Stimulated activated CD4-positive, alpha-beta T cell treated with anti-CD3 and anti-CD28 coated beads, Interleukin-15, amount 100 ng/mL, for 24 hours (primary cell): ENCODE measurements at regions not wholly inside any gene's neighbourhood (a gene's known extent, or its start where the extent isn't known, plus 50 kb on each side); places are given as distances from the start of the nearest gene placed in this dataset.
A peak's percentile ranks its signal among the peaks of the same experiment; 100 is the strongest.
"Not testable (repeated sequence)": the region's sequence is repeated elsewhere in the genome, so short reads cannot be mapped to it uniquely, and the experiment has no call there.

ENCODE experiments used
- DNase-seq: peaks from one replicate; pipeline ENCODE4 v3.0.0-alpha.2; 2020

DNA sequence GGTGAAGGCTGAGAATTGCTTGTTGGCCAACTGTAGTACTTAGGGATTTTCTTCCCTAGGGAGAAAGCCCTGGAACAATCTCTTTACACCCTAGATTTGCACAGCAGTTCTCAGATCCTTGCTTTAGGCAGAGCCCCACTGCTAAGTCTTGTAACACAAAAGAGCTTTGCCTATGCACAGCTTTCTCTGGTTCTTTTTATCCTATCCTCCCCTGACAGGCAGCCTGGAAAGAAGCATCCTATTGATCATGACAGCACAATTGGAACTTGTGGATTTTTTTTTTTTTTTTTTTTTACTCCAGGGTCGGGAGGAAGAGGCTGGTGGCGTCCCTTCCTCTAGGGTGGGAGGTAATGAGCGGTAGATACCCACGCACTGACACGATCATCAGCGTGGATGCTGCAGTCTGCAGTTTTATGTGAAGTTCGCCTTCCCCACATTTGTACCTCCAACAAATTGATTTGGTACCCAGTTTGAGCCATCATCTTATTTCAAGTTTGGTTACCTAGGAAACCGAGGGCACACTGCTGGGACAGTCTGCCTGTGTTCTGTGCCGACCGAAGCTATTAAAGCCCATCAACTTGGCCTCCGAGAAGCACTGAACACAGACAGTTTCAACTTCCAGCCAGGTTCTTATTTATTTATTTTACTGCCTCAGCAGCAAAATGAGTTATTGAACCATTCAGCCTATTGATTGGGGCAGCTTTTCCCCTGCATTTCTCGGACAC, 110.1 kb downstream of the NRN1 start:
- no peak for DNase-seq

- no peak for DNase-seq
These were observed 112.4 kb downstream of the NRN1 start for GRCh38 chr6:5894357-5894756.

DNA sequence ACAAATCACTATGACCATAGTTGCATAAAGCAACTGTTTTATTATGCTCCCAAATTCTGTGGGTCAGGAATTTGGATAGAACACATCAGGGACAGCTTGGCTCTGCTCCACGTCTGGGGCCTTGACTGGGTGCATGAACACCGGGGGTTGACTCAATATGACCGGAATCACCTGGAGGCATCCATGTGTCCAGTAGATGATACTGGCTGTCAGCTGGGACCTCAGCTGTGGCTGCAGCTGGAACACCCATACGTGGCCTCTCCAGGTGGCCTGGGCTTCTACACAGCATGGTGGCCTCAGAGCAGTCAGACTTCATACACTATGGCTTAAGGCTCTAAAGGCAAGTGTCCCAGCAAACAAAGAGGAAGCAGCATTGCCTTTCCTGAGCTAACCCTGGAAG, 113.4 kb downstream of the NRN1 start:
- no peak for DNase-seq

- no peak for DNase-seq
These were observed 114.1 kb downstream of the NRN1 start for GRCh38 chr6:5892669-5893068.

GRCh38 chr6:5878792-5879191, 127.9 kb downstream of the NRN1 start:
- no peak for DNase-seq

DNA sequence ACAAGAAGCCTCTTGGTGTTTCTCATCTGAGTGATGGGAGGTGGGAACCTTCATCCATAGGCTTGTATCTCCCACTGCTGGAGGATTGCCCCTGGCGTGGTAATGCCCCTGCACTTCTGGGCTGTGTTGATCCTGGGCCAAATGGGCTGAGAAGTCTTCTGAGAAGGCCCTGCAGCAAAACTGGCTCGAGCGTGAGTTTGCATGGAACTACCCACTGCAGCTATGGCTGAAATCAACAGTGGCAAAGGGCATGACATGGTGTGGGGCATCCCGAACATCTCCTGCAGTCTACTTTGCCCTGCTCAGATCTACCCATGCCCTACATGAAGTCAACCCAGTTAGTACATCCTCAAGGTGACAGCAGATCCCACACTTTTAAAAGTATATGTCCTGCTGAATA, 130.6 kb downstream of the NRN1 start:
- no peak for DNase-seq

- DNase-seq: not testable (repeated sequence)
These were observed 132.7 kb downstream of the NRN1 start for GRCh38 chr6:5873976-5874375.

DNA sequence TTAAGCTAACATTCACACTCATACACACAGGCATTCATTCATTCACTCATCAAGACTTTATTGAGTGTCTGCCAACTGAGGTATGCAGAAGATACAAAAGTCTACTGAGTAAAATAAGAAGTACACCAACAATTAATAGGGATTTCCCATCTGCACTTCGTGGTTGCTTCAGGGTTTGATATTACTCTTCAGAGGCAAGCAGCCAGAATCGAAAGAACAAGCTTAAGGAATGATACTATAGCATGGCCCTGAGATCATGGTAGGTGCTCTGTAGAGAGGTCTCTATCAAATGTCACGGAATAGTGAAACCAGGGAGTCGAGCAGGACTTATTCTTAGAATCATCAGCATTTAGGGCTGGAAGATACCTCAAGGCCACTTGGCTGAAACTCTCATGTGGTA, 135.4 kb downstream of the NRN1 start:
- peak; percentile 13 for DNase-seq

DNA sequence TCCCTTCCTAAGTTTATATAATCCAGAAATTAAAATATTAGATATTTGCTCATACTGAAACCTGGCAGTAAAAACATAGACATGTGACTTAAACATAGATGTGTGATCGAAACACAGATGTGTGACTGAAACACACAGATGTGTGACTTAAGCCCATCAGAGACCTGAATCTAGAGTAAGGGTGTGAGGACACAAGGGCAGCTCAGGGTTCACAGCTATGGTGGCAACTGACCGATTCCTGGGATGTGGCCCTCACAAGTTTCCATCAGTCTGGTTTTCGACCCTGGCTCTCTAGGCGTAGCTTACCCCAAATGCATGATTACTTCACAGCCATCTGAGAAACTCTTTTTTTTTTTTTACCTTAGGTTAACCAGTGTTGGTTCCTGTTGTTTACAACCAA, 137.0 kb downstream of the NRN1 start:
- DNase-seq: no peak

- DNase-seq: no peak
These were observed 137.5 kb downstream of the NRN1 start for GRCh38 chr6:5869261-5869660.

DNA sequence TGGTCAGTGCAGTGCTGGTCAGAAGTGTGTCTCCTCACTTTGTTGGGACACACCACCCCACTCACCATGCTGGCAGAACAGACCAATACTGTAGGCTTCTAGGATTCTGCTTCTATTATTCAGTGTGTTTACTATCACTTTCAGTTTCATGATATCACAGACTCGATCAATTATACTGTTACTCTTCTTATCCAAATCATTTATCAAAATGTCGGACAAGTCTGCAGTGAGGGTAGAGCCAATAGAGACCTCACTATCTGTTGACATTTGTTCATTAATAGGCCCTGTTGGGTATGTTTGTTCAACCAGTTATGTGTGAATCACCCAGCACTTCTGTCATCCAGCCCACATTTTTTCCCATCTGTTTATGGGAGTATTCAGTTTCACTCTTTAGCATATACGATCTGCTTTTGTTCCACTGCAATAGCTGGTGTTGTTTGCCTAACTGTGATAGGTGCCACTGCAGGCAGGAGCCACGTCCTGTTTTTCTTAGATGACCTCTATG, 140.1 kb downstream of the NRN1 start:
- DNase-seq: no peak

- no peak for DNase-seq
These were observed 141.2 kb downstream of the NRN1 start for GRCh38 chr6:5865506-5866031.

DNA sequence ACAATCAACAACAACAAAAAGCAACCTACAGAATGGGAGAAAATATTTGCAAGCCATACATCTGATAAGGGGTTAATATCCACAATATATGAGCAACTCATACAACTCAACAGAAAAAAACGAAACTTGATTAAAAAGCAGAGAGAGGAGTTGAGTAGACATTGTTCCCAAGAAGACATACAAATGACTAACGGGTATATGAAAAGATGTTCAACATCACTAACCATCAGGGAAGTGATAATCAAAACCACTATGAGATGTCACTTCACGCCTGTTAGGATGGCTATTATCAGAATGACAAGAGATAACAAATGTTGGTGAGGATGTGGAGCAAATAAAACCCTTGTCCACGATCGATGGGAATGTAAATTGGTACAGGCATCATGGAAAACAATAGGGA, 145.9 kb downstream of the NRN1 start:
- no peak for DNase-seq

- DNase-seq: no peak
These were observed 150.8 kb downstream of the NRN1 start for GRCh38 chr6:5855787-5856470.

- no peak for DNase-seq
These were observed 151.8 kb downstream of the NRN1 start for GRCh38 chr6:5854899-5855298.

- peak; percentile 81 for DNase-seq
These were observed 155.4 kb downstream of the NRN1 start for GRCh38 chr6:5851261-5851757.

GRCh38 chr6:5850848-5851255, 155.9 kb downstream of the NRN1 start:
- no peak for DNase-seq

DNA sequence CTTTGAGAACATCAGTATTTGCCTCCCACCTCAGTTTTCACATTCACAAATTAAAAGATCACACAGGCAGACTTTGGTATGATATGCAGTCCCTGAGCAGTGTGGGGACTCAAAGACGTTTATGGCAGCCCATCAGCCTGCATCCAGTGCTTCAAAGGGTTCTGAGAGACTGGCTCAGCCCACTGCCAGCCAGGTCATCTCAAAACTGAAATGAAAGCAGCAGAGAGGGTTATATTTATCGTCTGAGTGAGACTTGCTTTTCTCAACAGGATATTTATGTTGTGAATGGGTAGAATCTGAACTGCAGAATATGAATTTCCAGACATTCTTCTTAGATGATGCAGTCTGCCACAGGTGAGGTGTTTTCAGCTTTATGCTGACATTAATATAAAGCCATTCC, 159.8 kb downstream of the NRN1 start:
- no peak for DNase-seq

GRCh38 chr6:5846335-5846734, 160.4 kb downstream of the NRN1 start:
- no peak for DNase-seq

DNA sequence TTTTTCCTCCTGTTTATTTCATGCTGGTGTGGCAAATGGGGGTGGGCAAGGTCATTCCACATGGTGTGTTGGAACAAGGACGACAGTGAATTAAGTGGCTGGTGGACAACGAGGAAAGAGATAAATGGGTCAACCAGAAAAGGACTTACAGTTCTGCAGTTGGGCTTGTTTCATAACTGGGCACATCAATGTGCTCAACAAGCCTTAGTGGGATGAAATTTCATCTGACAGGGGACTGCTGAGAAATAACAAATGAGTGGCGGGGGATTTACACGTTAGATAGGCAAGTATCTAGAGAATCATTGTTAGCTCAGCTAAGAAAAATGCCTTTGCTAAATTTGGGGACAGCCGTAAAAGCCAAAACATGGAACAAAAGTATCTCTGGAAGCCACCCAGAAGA, 163.6 kb downstream of the NRN1 start:
- no peak for DNase-seq

DNA sequence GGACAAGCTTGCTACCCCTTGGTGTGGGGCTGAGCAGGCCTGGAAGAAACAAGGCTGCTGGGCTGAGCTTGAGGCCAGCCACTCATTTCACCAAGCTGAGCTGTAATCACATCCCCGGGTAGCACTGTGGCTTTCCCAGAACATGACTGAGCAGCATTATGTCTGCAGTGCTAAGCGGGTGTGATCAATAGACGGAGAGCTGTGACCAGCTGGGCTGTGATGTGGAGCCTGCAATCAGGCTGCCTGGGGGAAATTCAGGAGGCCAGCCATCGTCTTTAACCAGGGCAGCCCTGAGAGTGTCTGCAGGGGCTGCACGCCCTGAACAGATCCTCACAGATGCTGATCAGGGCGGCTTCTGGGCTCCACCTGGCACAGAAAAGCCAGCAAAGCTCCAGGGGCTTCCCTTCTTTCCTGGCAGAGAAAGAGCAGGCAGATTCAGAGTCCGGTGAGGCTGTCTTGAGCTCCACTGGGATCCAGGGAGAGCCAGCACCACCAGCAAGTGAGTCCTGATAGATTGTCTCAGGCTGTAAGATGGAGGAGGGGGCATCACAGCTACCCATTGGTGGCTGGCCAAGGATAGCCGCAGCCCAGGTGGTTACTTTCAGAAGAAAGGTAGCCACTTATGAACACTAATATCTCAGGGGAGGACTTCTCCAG, 165.9 kb downstream of the NRN1 start:
- DNase-seq: no peak

DNA sequence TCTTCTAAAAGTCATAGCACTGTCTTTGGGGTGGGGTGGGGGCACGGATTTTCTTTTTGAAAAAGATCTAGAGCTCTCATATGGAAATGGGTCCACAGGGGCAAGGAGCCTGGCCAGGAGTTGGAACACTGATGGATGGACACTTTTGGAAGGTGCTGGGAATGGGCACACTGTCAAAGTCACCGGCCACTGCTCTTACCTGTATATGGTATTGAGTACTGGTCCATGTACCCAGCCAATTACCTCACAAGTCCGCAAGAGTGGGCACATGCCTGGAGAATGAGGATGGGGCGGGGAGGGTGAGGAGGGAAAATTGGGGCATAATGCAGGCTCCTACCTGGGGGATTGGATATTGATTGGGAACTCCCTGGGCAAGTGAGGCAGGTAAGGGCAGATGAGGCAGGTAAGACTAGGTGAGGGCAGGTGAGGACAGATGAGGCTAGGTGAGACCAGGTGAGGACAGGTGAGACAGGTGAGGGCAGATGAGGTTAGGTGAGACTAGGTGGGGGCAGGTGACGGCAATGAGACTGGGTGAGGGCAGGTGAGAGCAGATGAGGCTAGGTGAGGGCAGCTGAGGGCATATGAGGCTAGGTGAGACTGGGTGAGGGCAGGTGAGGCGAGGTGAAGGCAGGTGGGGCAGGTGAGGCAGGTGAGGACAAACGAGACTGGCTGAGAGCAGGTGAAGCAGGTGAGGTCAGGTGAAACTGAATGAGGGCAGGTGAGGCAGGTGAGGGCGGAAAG, 167.9 kb downstream of the NRN1 start:
- no peak for DNase-seq

DNA sequence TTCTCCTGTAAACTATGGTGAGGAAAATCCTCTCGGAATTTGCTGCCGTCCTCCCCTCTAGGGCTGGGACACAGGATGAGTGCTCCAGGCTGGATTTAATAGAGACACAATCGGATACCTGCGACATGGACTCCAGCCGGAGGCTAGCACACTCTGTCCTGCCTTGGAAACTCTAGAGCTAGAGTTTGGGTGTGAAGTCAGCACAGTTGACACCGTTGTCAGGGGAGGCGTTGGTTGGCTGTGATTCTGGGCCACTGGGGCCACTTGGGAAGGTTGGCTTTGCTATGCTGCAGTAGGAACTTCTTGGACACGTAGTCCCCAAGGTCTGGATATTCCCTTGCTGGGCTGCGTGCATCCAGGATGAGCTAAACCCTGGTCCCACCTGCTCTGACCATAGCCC, 169.4 kb downstream of the NRN1 start:
- no peak for DNase-seq
